DOHH2 (cell line): ENCODE measurements at regions not wholly inside any gene's neighbourhood (a gene's known extent, or its start where the extent isn't known, plus 50 kb on each side); places are given as distances from the start of the nearest gene placed in this dataset.

Experiments used
- CTCF ChIP-seq: fragments of 200-600 bp; sonication (generic); IDR thresholded peaks from one replicate; pipeline ENCODE4 v1.5.1; 2014; ENCODE audit warnings: antibody characterized with exemption, mild to moderate bottlenecking, low read depth, low read length; ENCODE audit not compliant: poor library complexity, severe bottlenecking
- EZH2phosphoT487 ChIP-seq: fragments of 200-600 bp; sonication (generic); IDR thresholded peaks from 2 replicates; pipeline ENCODE4 v1.6.1; 2017; ENCODE audit warnings: borderline replicate concordance, mild to moderate bottlenecking, antibody characterized with exemption, low read length, moderate library complexity, mixed read lengths

- TF ChIP-seq CTCF (no peak), EZH2phosphoT487 (no peak)
These were observed 71.2 kb upstream of the COL3A1 start for GRCh38 chr2:188902901-188903491.
